Neural progenitor cell (in vitro differentiated cells): ENCODE measurements at regions not wholly inside any gene's neighbourhood (a gene's known extent, or its start where the extent isn't known, plus 50 kb on each side); places are given as distances from the start of the nearest gene placed in this dataset.

Source experiments
- EZH2phosphoT487 ChIP-seq: fragments of 200-600 bp; sonication (generic); IDR thresholded peaks from 2 replicates; pipeline ENCODE4 v1.6.1; 2017; ENCODE audit warnings: antibody characterized with exemption
- TF ChIP-seq, protein P1 (sequence below): fragments of 200-600 bp; sonication (generic); IDR thresholded peaks from 2 replicates; pipeline ENCODE4 v1.5.1; 2017; ENCODE audit warnings: antibody characterized with exemption, mild to moderate bottlenecking

DNA sequence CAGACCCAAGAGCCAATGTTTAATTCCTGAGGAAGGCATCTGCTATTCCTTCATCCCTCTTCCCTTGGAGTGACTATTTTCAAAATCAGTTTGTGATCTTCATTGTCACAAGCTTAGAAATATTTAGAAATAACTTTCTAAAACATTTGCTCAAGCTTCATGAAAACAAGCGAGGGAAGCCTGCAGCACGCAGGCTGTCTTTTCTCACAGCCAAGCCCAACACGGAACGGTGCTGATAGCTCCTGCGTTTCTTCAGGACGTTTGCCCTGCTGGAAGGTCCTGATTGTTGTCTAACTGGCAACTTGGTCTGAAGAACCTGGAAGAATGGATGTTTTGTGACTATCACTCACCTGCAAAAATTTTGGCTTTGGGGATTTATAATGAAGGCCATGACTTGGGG is 152.5 kb downstream of the FGF9 start:
- TF ChIP-seq, protein P1, sequence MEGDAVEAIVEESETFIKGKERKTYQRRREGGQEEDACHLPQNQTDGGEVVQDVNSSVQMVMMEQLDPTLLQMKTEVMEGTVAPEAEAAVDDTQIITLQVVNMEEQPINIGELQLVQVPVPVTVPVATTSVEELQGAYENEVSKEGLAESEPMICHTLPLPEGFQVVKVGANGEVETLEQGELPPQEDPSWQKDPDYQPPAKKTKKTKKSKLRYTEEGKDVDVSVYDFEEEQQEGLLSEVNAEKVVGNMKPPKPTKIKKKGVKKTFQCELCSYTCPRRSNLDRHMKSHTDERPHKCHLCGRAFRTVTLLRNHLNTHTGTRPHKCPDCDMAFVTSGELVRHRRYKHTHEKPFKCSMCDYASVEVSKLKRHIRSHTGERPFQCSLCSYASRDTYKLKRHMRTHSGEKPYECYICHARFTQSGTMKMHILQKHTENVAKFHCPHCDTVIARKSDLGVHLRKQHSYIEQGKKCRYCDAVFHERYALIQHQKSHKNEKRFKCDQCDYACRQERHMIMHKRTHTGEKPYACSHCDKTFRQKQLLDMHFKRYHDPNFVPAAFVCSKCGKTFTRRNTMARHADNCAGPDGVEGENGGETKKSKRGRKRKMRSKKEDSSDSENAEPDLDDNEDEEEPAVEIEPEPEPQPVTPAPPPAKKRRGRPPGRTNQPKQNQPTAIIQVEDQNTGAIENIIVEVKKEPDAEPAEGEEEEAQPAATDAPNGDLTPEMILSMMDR = no peak
- TF ChIP-seq EZH2phosphoT487 = no peak
